SK-N-SH treated with all-trans-retinoic acid at 6 μM for 48 hours (cell line): ENCODE measurements at regions not wholly inside any gene's neighbourhood (a gene's known extent, or its start where the extent isn't known, plus 50 kb on each side); places are given as distances from the start of the nearest gene placed in this dataset.

Experiments used
- ATAC-seq: fragments of 200-7000 bp; cut with Tn5 transposase; 3 replicates; pipeline ENCODE4 v1.9.1; 2020; ENCODE audit warnings: mild to moderate bottlenecking, moderate library complexity
- ARNTL ChIP-seq: fragments of 450-650 bp; formaldehyde crosslinking; IDR thresholded peaks from 2 replicates; pipeline ENCODE4 v1.5.0; 2020; ENCODE audit warnings: low read depth, mild to moderate bottlenecking, moderate library complexity, borderline replicate concordance
- BACH2 ChIP-seq: fragments of 250-450 bp; sonication (Bioruptor Pico); IDR thresholded peaks from 2 replicates; pipeline ENCODE4 v1.9.0; 2021; ENCODE audit warnings: mild to moderate bottlenecking, borderline replicate concordance
- CREB5 ChIP-seq: fragments of 250-450 bp; sonication (Bioruptor Pico); IDR thresholded peaks from 2 replicates; pipeline ENCODE4 v1.5.1; 2020; ENCODE audit warnings: low read depth, mild to moderate bottlenecking, moderate library complexity
- CSDC2 ChIP-seq: fragments of 250-450 bp; sonication (Bioruptor Pico); IDR thresholded peaks from 2 replicates; pipeline ENCODE4 v1.5.0; 2020; ENCODE audit warnings: mild to moderate bottlenecking, moderate library complexity
- CSRNP3 ChIP-seq: fragments of 250-450 bp; sonication (Bioruptor Pico); IDR thresholded peaks from 2 replicates; pipeline ENCODE4 v1.5.1; 2021; ENCODE audit warnings: mild to moderate bottlenecking, moderate library complexity
- ESRRG ChIP-seq: fragments of 250-450 bp; sonication (Bioruptor Pico); IDR thresholded peaks from 2 replicates; pipeline ENCODE4 v1.6.1; 2021; ENCODE audit warnings: mild to moderate bottlenecking
- GLIS3 ChIP-seq: fragments of 250-450 bp; sonication (Bioruptor Pico); IDR thresholded peaks from 2 replicates; pipeline ENCODE4 v1.5.0; 2020; ENCODE audit warnings: mild to moderate bottlenecking, moderate library complexity
- ISL1 ChIP-seq: fragments of 250-450 bp; sonication (Bioruptor Pico); IDR thresholded peaks from 2 replicates; pipeline ENCODE4 v2.1.2; 2022; ENCODE audit warnings: mild to moderate bottlenecking, moderate library complexity
- OSR1 ChIP-seq: fragments of 250-450 bp; sonication (Bioruptor Pico); IDR thresholded peaks from 2 replicates; pipeline ENCODE4 v1.8.0; 2022; ENCODE audit warnings: moderate library complexity, mild to moderate bottlenecking, inconsistent platforms
- PATZ1 ChIP-seq: fragments of 250-450 bp; sonication (Bioruptor Pico); IDR thresholded peaks from 2 replicates; pipeline ENCODE4 v1.8.0; 2020; ENCODE audit warnings: mild to moderate bottlenecking, moderate library complexity, borderline replicate concordance
- RARB ChIP-seq: fragments of 250-450 bp; sonication (Bioruptor Pico); IDR thresholded peaks from 2 replicates; pipeline ENCODE4 v1.8.0; 2021; ENCODE audit warnings: mild to moderate bottlenecking, moderate library complexity
- SNAI2 ChIP-seq: fragments of 250-450 bp; sonication (Bioruptor Pico); IDR thresholded peaks from 2 replicates; pipeline ENCODE4 v1.5.0; 2020; ENCODE audit warnings: mild to moderate bottlenecking, moderate library complexity
- TCF4 ChIP-seq: fragments of 250-450 bp; sonication (Bioruptor Pico); IDR thresholded peaks from 2 replicates; pipeline ENCODE4 v1.8.0; 2021; ENCODE audit warnings: mild to moderate bottlenecking, moderate library complexity, borderline replicate concordance
- TOX ChIP-seq: fragments of 250-450 bp; sonication (Bioruptor Pico); IDR thresholded peaks from 2 replicates; pipeline ENCODE4 v1.8.0; 2021; ENCODE audit warnings: mild to moderate bottlenecking, moderate library complexity, borderline replicate concordance
- TSHZ2 ChIP-seq: fragments of 250-450 bp; sonication (Bioruptor Pico); IDR thresholded peaks from 2 replicates; pipeline ENCODE4 v1.5.0; 2020; ENCODE audit warnings: mild to moderate bottlenecking, moderate library complexity
- ZC3H10 ChIP-seq: fragments of 250-450 bp; sonication (Bioruptor Pico); IDR thresholded peaks from 2 replicates; pipeline ENCODE4 v1.5.1; 2021; ENCODE audit warnings: mild to moderate bottlenecking, moderate library complexity
- ZFP3 ChIP-seq: fragments of 250-450 bp; sonication (Bioruptor Pico); IDR thresholded peaks from 2 replicates; pipeline ENCODE4 v1.5.0; 2020; ENCODE audit warnings: mild to moderate bottlenecking, moderate library complexity
- ZFP30 ChIP-seq: fragments of 450-650 bp; formaldehyde crosslinking; IDR thresholded peaks from 2 replicates; pipeline ENCODE4 v1.5.0; 2022; ENCODE audit warnings: mild to moderate bottlenecking, moderate library complexity
- ZNF565 ChIP-seq: fragments of 450-650 bp; formaldehyde crosslinking; conservative IDR thresholded peaks from 2 replicates; pipeline ENCODE4 v1.5.0; 2020; ENCODE audit warnings: low read depth, mild to moderate bottlenecking, moderate library complexity
- ZNF70 ChIP-seq: fragments of 450-650 bp; formaldehyde crosslinking; IDR thresholded peaks from 2 replicates; pipeline ENCODE4 v1.5.0; 2020; ENCODE audit warnings: mild to moderate bottlenecking, moderate library complexity
- ZNF8 ChIP-seq: fragments of 450-650 bp; formaldehyde crosslinking; IDR thresholded peaks from 2 replicates; pipeline ENCODE4 v1.5.0; 2020; ENCODE audit warnings: mild to moderate bottlenecking, moderate library complexity
- TF ChIP-seq, protein P1 (sequence below): fragments of 250-450 bp; sonication (Bioruptor Pico); IDR thresholded peaks from 2 replicates; pipeline ENCODE4 v1.8.0; 2021; ENCODE audit warnings: low read depth, mild to moderate bottlenecking, moderate library complexity, borderline replicate concordance

GRCh38 chr4:180041576-180041975, 2201.6 kb upstream of the TENM3 start:
- ATAC-seq: no peak
- no peak for TF ChIP-seq GLIS3
- TF ChIP-seq TOX: no peak
- TF ChIP-seq TSHZ2 (CRISPR knock-in tag): no peak
- no peak for TF ChIP-seq CREB5 (CRISPR knock-in tag)
- TF ChIP-seq PATZ1: no peak
- no peak for TF ChIP-seq CSDC2
- TF ChIP-seq ARNTL (CRISPR knock-in tag): no peak
- TF ChIP-seq SNAI2: no peak

DNA sequence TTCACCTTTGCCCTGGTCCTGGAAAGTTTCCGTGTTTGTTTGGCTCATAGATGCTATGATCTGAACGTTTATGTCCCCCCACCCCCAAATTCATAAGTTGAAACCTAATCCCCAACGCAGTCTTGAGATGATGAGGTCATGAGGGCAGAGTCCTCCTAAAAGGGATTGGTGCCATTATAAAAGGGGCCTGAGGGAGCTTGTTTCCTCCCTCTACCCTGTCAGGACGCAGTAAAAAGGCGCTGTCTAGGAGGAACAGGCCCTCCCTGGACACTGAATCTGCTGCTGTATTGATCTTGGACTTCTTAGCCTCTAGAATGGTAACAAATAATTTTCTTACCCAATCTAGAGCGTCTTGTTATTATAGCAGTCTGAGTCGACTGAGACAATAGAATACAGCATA, 2190.6 kb upstream of the TENM3 start:
- ATAC-seq: no peak
- no peak for TF ChIP-seq TOX
- no peak for TF ChIP-seq ZFP30 (CRISPR knock-in tag)
- no peak for TF ChIP-seq CREB5 (CRISPR knock-in tag)
- TF ChIP-seq ZNF565 (CRISPR knock-in tag): no peak
- no peak for TF ChIP-seq CSRNP3 (CRISPR knock-in tag)
- TF ChIP-seq SNAI2: no peak
- TF ChIP-seq ZNF70 (CRISPR knock-in tag): no peak
- TF ChIP-seq ESRRG (CRISPR knock-in tag): no peak
- no peak for TF ChIP-seq PATZ1
- TF ChIP-seq ZFP3: no peak
- no peak for TF ChIP-seq BACH2
- no peak for TF ChIP-seq TCF4 (CRISPR knock-in tag)
- no peak for TF ChIP-seq ZC3H10 (CRISPR knock-in tag)
- TF ChIP-seq, protein P1, sequence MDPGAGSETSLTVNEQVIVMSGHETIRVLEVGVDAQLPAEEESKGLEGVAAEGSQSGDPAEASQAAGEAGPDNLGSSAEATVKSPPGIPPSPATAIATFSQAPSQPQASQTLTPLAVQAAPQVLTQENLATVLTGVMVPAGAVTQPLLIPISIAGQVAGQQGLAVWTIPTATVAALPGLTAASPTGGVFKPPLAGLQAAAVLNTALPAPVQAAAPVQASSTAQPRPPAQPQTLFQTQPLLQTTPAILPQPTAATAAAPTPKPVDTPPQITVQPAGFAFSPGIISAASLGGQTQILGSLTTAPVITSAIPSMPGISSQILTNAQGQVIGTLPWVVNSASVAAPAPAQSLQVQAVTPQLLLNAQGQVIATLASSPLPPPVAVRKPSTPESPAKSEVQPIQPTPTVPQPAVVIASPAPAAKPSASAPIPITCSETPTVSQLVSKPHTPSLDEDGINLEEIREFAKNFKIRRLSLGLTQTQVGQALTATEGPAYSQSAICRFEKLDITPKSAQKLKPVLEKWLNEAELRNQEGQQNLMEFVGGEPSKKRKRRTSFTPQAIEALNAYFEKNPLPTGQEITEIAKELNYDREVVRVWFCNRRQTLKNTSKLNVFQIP: no peak
- no peak for TF ChIP-seq RARB (CRISPR knock-in tag)
- no peak for TF ChIP-seq ISL1 (CRISPR knock-in tag)
- no peak for TF ChIP-seq ZNF8 (CRISPR knock-in tag)
- no peak for TF ChIP-seq OSR1 (CRISPR knock-in tag)
- no peak for TF ChIP-seq CSDC2
